ENCODE measurements at regions not wholly inside any gene's neighbourhood (a gene's known extent, or its start where the extent isn't known, plus 50 kb on each side); places are given as distances from the start of the nearest gene placed in this dataset.

GRCh38 chr13:87138866-87139265 lies 532.3 kb upstream of the SLITRK5 start:
- no peak for TF ChIP-seq CTCF (conservative IDR thresholded peaks at IDR 0.05; ENCODE audit: low read length)
- no peak for TF ChIP-seq EZH2phosphoT487 (IDR thresholded peaks at IDR 0.05; ENCODE audit: borderline replicate concordance, low read depth, low read length)
